ENCODE measurements at regions not wholly inside any gene's neighbourhood (a gene's known extent, or its start where the extent isn't known, plus 50 kb on each side); places are given as distances from the start of the nearest gene placed in this dataset.

GRCh38 chr7:26052706-26053105, 99.3 kb upstream of the NFE2L3 start (continued):
- no peak for TF ChIP-seq FOSB (CRISPR knock-in tag; IDR thresholded peaks at IDR 0.05)
- TF ChIP-seq ZSCAN20 (CRISPR knock-in tag; IDR thresholded peaks at IDR 0.05): no peak

DNA sequence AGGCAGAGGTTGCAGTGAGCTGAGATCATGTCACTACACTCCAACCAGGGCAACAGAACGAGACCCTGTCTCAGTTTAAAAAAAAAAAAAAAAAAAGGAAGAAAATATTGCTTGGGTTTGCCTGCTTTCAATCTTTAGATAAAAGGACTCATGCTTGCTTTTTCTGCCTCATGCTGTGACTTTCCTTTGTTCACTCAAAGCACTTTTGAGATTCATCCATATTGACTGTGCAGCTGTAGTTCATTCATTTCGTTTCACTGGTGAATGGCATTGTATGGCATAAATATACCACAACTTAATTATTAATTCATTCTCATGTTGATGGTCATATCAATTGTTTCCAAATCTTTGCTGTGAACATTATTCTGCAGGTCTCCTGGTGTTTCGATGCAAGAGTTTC, 97.6 kb upstream of the NFE2L3 start:
- ChIA-PET CTCF (interaction anchor here (0.6 kb wide), 1 partner anchor 11 kb away, joined by 3 read pairs; no protein-coding TSS in a partner anchor), POLR2A (no interaction called here)
- Histone ChIP-seq H3K4me3 (no peak overlapping the region), H3K4me1 (no peaks in the 10 kb centered on the region), H3K4me2 (no peak overlapping the region), H3K9me3 (peaks cover 9% of the 10 kb centered on the region; the same call in 2 of the 3 replicates), H3K27ac (no peak overlapping the region)
- no peak for DNase-seq (ENCODE audit: low read depth in 1 of 2, low spot score in 1 of 2)
- 9% methylated on average over 3 of the region's 3 CpGs for WGBS (ENCODE audit: missing lambda C conversion rate)
- TF ChIP-seq ZSCAN20 (CRISPR knock-in tag; IDR thresholded peaks at IDR 0.05) (no peak), RCOR1 (IDR thresholded peaks at IDR 0.05; ENCODE audit: low read depth, low read length) (no peak), FOSB (CRISPR knock-in tag; IDR thresholded peaks at IDR 0.05) (no peak), JUNB (IDR thresholded peaks at IDR 0.05) (no peak), MAX (IDR thresholded peaks at IDR 0.05) (no peak), EHMT2 (IDR thresholded peaks at IDR 0.05; ENCODE audit: low read depth) (no peak), CBX2 (IDR thresholded peaks at IDR 0.05; ENCODE audit: borderline replicate concordance, low read depth) (no peak), NFE2L2 (conservative IDR thresholded peaks at IDR 0.05; ENCODE audit: low read length) (no peak), EP300 (IDR thresholded peaks at IDR 0.05) (no peak), CEBPB (IDR thresholded peaks at IDR 0.05) (no peak), ATOH8 (CRISPR knock-in tag; IDR thresholded peaks at IDR 0.05; ENCODE audit: low read depth) (no peak), ZC3H11A (IDR thresholded peaks at IDR 0.05) (no peak), ESRRA (IDR thresholded peaks at IDR 0.05; ENCODE audit: borderline replicate concordance, low read length) (no peak), ELK1 (IDR thresholded peaks at IDR 0.05; ENCODE audit: low read depth, low read length) (no peak)
- TF ChIP-seq, protein P1, sequence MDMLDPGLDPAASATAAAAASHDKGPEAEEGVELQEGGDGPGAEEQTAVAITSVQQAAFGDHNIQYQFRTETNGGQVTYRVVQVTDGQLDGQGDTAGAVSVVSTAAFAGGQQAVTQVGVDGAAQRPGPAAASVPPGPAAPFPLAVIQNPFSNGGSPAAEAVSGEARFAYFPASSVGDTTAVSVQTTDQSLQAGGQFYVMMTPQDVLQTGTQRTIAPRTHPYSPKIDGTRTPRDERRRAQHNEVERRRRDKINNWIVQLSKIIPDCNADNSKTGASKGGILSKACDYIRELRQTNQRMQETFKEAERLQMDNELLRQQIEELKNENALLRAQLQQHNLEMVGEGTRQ (IDR thresholded peaks at IDR 0.05): no peak
- TF ChIP-seq, protein P2, sequence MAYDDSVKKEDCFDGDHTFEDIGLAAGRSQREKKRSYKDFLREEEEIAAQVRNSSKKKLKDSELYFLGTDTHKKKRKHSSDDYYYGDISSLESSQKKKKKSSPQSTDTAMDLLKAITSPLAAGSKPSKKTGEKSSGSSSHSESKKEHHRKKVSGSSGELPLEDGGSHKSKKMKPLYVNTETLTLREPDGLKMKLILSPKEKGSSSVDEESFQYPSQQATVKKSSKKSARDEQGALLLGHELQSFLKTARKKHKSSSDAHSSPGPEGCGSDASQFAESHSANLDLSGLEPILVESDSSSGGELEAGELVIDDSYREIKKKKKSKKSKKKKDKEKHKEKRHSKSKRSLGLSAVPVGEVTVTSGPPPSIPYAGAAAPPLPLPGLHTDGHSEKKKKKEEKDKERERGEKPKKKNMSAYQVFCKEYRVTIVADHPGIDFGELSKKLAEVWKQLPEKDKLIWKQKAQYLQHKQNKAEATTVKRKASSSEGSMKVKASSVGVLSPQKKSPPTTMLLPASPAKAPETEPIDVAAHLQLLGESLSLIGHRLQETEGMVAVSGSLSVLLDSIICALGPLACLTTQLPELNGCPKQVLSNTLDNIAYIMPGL (CRISPR knock-in tag; IDR thresholded peaks at IDR 0.05; ENCODE audit: borderline replicate concordance): no peak
- TF ChIP-seq, protein P3, sequence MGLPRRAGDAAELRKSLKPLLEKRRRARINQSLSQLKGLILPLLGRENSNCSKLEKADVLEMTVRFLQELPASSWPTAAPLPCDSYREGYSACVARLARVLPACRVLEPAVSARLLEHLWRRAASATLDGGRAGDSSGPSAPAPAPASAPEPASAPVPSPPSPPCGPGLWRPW (IDR thresholded peaks at IDR 0.05): no peak
- FAIRE-seq: no peak
- no peak for ATAC-seq

DNA sequence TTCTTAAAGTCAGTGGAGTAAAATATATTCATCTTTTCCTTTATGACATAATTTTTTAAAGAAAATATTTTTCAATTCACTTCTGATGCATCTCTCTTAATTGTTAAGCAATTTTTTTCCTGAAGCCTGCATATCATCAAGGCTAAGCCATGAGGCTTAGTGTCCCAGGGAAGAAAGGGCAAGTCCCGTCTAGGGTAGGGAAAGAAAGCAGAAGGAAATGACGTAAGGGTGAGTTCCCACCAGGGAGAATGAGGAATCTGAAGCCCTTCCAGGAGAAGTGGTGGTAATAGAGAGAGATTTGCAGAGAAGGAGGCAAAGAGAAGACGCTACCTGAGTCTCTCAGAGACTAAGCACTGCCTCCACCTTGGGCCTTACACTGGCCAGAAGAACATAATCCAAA, 96.8 kb upstream of the NFE2L3 start:
- WGBS (ENCODE audit: missing lambda C conversion rate): 11% methylated on average over 3 of the region's 3 CpGs
- TF ChIP-seq HOXB5 (CRISPR knock-in tag; IDR thresholded peaks at IDR 0.05): no peak
- ATAC-seq (no peak), FAIRE-seq (no peak), DNase-seq (ENCODE audit: low read depth in 1 of 2, low spot score in 1 of 2) (no peak)
- POLR2A ChIA-PET: no interaction called here
- H3K4me3 ChIP-seq: no peak overlapping the region
- no peak overlapping the region for H3K4me2 ChIP-seq
- peaks cover 9% of the 10 kb centered on the region; the same call in 2 of the 3 replicates for H3K9me3 ChIP-seq
- CTCF ChIA-PET: interaction anchor here (0.7 kb wide), 1 partner anchor 310 kb away, joined by 3 read pairs; no protein-coding TSS in a partner anchor
- no peak overlapping the region for H3K27ac ChIP-seq
- H3K4me1 ChIP-seq: no peaks in the 10 kb centered on the region

Data from A549 (cell line).